GM12878 (cell line): ENCODE measurements at regions not wholly inside any gene's neighbourhood (a gene's known extent, or its start where the extent isn't known, plus 50 kb on each side); places are given as distances from the start of the nearest gene placed in this dataset.

Experiments used
- ATAC-seq: fragments of 200-7000 bp; cut with Tn5 transposase; 3 replicates; pipeline ENCODE4 v1.9.1; 2020; ENCODE audit warnings: mild to moderate bottlenecking, moderate library complexity
- BruUV-seq: library from RNA; stranded (reverse); fragments of 400-500 nt; replicated peaks from 2 replicates; lab custom pipeline; 2021; lab: Mats Ljungman, UMichigan
- CTCF ChIA-PET: fragments of 300-600 bp; sonication (Branson Sonifier 250); formaldehyde crosslinking; extraction: SDS; loops from one replicate; lab custom pipeline; 2021; ENCODE audit warnings: inconsistent platforms; lab: Yijun Ruan, JAX
- POLR2A ChIA-PET: fragments of 350-600 bp; formaldehyde crosslinking; extraction: SDS; loops from one replicate; lab custom pipeline; 2021; ENCODE audit warnings: inconsistent platforms; lab: Charles Lee
- RAD21 ChIA-PET: fragments of 300-600 bp; sonication (Branson Sonifier 250); formaldehyde crosslinking; loops from one replicate; lab custom pipeline; 2023; ENCODE audit warnings: antibody characterized with exemption; ENCODE audit not compliant: unreplicated experiment; lab: Charles Lee
- SMC1A ChIA-PET: fragments of 300-600 bp; sonication (Branson Sonifier 250); formaldehyde crosslinking; loops from one replicate; lab custom pipeline; 2023; ENCODE audit not compliant: unreplicated experiment, uncharacterized antibody; lab: Charles Lee
- DNase-seq: peaks from one replicate; pipeline ENCODE4 v3.0.0-alpha.2; 2011; ENCODE audit warnings: low read depth, low spot score
- FAIRE-seq: peaks from 3 replicates; lab custom pipeline; 2011; peaks lifted over from hg19 to GRCh38; lab: Jason Lieb, UNC
- H2AFZ ChIP-seq: 2 replicates; pipeline ENCODE4 v1.6.0; 2011; ENCODE audit warnings: low read depth, low read length, control low read depth; ENCODE audit not compliant: control insufficient read depth
- H3K27ac ChIP-seq: 2 replicates; pipeline ENCODE4 v1.5.1; 2011; ENCODE audit warnings: control low read depth; ENCODE audit not compliant: control insufficient read depth, insufficient read depth
- H3K27me3 ChIP-seq, 2 experiments: replicated peaks in 1 of 2; 2 replicates each; pipeline versions ENCODE4 v1.6.0 to v1.6.1; 2011; ENCODE audit warnings: low read length in 1 of 2; ENCODE audit not compliant: control insufficient read depth in 2 of 2, insufficient read depth in 2 of 2
- H3K36me3 ChIP-seq, 2 experiments: 2 replicates each; pipeline ENCODE4 v1.5.1; 2011; ENCODE audit warnings: low read length in 1 of 2; ENCODE audit not compliant: control insufficient read depth in 2 of 2, insufficient read depth in 2 of 2
- H3K4me1 ChIP-seq: 2 replicates; pipeline ENCODE4 v1.6.1; 2011; ENCODE audit warnings: mild to moderate bottlenecking, low read length, moderate library complexity, mixed read lengths; ENCODE audit not compliant: control insufficient read depth, insufficient read depth
- H3K4me2 ChIP-seq: 2 replicates; pipeline ENCODE4 v1.6.0; 2011; ENCODE audit warnings: control low read depth; ENCODE audit not compliant: control insufficient read depth, insufficient read depth
- H3K4me3 ChIP-seq: fragments of 200-600 bp; sonication (generic); 2 replicates; pipeline ENCODE4 v1.5.1; 2016
- H3K79me2 ChIP-seq: 2 replicates; pipeline ENCODE4 v1.6.0; 2011; ENCODE audit warnings: low read length; ENCODE audit not compliant: control insufficient read depth, insufficient read depth
- H3K9ac ChIP-seq: 2 replicates; pipeline ENCODE4 v1.8.0; 2011; ENCODE audit warnings: low read length, control low read depth, mixed read lengths; ENCODE audit not compliant: control insufficient read depth, insufficient read depth
- H3K9me3 ChIP-seq: replicated peaks from 3 replicates; pipeline ENCODE4 v1.5.1; 2011; ENCODE audit warnings: mild to moderate bottlenecking, low read length; ENCODE audit not compliant: control insufficient read depth, insufficient read depth
- H4K20me1 ChIP-seq: 2 replicates; pipeline ENCODE4 v1.6.0; 2011; ENCODE audit not compliant: control insufficient read depth, insufficient read depth
- ASH2L ChIP-seq: fragments of 300-600, 200-600 bp; sonication (generic); IDR thresholded peaks from 2 replicates; pipeline ENCODE4 v1.6.1; 2017; ENCODE audit warnings: low read depth, mild to moderate bottlenecking, borderline replicate concordance
- CBFB ChIP-seq: IDR thresholded peaks from 2 replicates; pipeline ENCODE4 v1.6.1; 2016; ENCODE audit warnings: antibody characterized with exemption, low read depth
- ETV6 ChIP-seq, 2 experiments: fragments of 450-650 bp in 1 of 2; IDR thresholded peaks in 1 of 2; conservative IDR thresholded peaks in 1 of 2; 2 replicates each; pipeline ENCODE4 v1.6.1; 2014; ENCODE audit warnings: antibody characterized with exemption in 1 of 2, borderline replicate concordance in 1 of 2, low read depth in 1 of 2, mild to moderate bottlenecking in 1 of 2, moderate library complexity in 1 of 2
- FOS ChIP-seq: IDR thresholded peaks from 3 replicates; pipeline ENCODE4 v1.6.1; 2011; ENCODE audit warnings: borderline replicate concordance; ENCODE audit not compliant: insufficient read length; ENCODE audit errors: extremely low read depth
- LARP7 ChIP-seq: fragments of 450-650 bp; IDR thresholded peaks from 2 replicates; pipeline ENCODE4 v1.6.1; 2017; ENCODE audit warnings: mild to moderate bottlenecking
- MTA3 ChIP-seq: IDR thresholded peaks from 2 replicates; pipeline ENCODE4 v1.6.1; 2012; ENCODE audit warnings: low read length, inconsistent platforms, borderline replicate concordance
- NFYB ChIP-seq: IDR thresholded peaks from 2 replicates; pipeline ENCODE4 v1.6.1; 2011; ENCODE audit warnings: low read depth, mild to moderate bottlenecking, low read length, improper control_type of control experiment, moderate library complexity; ENCODE audit not compliant: insufficient read depth
- NRF1 ChIP-seq: conservative IDR thresholded peaks from 2 replicates; pipeline ENCODE4 v1.6.1; 2011; ENCODE audit warnings: mild to moderate bottlenecking, low read depth, low read length, improper control_type of control experiment
- RB1 ChIP-seq: fragments of 450-650 bp; formaldehyde crosslinking; IDR thresholded peaks from 2 replicates; pipeline ENCODE4 v1.6.1; 2017; ENCODE audit warnings: mild to moderate bottlenecking, borderline replicate concordance
- SREBF1 ChIP-seq: IDR thresholded peaks from 2 replicates; pipeline ENCODE4 v1.6.1; 2012; ENCODE audit warnings: mild to moderate bottlenecking, low read length
- STAT3 ChIP-seq: IDR thresholded peaks from 2 replicates; pipeline ENCODE4 v1.6.1; 2011; ENCODE audit warnings: low read depth, low read length, improper control_type of control experiment
- ZNF207 ChIP-seq: fragments of 450-650 bp; IDR thresholded peaks from 2 replicates; pipeline ENCODE4 v1.6.1; 2014; ENCODE audit warnings: antibody characterized with exemption, mild to moderate bottlenecking, borderline replicate concordance
- ZNF384 ChIP-seq: IDR thresholded peaks from 2 replicates; pipeline ENCODE4 v1.6.1; 2012; ENCODE audit warnings: low read depth, mild to moderate bottlenecking, low read length, improper control_type of control experiment, borderline replicate concordance
- WGBS: methylation state at CpG from one replicate; pipeline ENCODE4 v1.1.6; 2016; ENCODE audit warnings: low lambda C conversion rate; ENCODE audit not compliant: insufficient replicate concordance, insufficient coverage; ENCODE audit errors: missing lambda C conversion rate; 5-methylcytosine and 5-hydroxymethylcytosine counted together
- in situ Hi-C: fragments of 300-500 bp; cut with MboI; formaldehyde crosslinking; loops from 9 replicates; pipeline ENCODE4 v1.14.3; 2018; ENCODE audit warnings: mixed read lengths
- intact Hi-C: fragments of 100-400 bp; cut with micrococcal nuclease; formaldehyde crosslinking; loops from one replicate; pipeline ENCODE4 v1.14.2; 2022; ENCODE audit not compliant: unreplicated experiment
- TF ChIP-seq, protein P1 (sequence below): fragments of 450-650 bp; IDR thresholded peaks from 2 replicates; pipeline ENCODE4 v1.6.1; 2017; ENCODE audit warnings: mild to moderate bottlenecking, moderate library complexity
- TF ChIP-seq, protein P2 (sequence below): fragments of 450-650 bp; IDR thresholded peaks from 2 replicates; pipeline ENCODE4 v1.6.1; 2018; ENCODE audit warnings: borderline replicate concordance, mild to moderate bottlenecking; ENCODE audit not compliant: partially characterized antibody

GRCh38 chr5:91302958-91303357 lies 80.2 kb downstream of the ARRDC3 start:
- H3K27ac ChIP-seq = no peak overlapping the region
- H3K4me1 ChIP-seq = no peaks in the 10 kb centered on the region
- ChIA-PET SMC1A (interaction anchor here (1.5 to 2.5 kb wide), 2 partner anchors 57 to 82 kb away, joined by 3 to 10 read pairs; no protein-coding TSS in a partner anchor), RAD21 (no interaction called here), POLR2A (no interaction called here), CTCF (no interaction called here)
- H3K79me2 ChIP-seq = no peaks in the 10 kb centered on the region
- TF ChIP-seq STAT3 = no peak
- TF ChIP-seq LARP7 = no peak
- no peak for TF ChIP-seq ZNF384
- TF ChIP-seq, protein P1, sequence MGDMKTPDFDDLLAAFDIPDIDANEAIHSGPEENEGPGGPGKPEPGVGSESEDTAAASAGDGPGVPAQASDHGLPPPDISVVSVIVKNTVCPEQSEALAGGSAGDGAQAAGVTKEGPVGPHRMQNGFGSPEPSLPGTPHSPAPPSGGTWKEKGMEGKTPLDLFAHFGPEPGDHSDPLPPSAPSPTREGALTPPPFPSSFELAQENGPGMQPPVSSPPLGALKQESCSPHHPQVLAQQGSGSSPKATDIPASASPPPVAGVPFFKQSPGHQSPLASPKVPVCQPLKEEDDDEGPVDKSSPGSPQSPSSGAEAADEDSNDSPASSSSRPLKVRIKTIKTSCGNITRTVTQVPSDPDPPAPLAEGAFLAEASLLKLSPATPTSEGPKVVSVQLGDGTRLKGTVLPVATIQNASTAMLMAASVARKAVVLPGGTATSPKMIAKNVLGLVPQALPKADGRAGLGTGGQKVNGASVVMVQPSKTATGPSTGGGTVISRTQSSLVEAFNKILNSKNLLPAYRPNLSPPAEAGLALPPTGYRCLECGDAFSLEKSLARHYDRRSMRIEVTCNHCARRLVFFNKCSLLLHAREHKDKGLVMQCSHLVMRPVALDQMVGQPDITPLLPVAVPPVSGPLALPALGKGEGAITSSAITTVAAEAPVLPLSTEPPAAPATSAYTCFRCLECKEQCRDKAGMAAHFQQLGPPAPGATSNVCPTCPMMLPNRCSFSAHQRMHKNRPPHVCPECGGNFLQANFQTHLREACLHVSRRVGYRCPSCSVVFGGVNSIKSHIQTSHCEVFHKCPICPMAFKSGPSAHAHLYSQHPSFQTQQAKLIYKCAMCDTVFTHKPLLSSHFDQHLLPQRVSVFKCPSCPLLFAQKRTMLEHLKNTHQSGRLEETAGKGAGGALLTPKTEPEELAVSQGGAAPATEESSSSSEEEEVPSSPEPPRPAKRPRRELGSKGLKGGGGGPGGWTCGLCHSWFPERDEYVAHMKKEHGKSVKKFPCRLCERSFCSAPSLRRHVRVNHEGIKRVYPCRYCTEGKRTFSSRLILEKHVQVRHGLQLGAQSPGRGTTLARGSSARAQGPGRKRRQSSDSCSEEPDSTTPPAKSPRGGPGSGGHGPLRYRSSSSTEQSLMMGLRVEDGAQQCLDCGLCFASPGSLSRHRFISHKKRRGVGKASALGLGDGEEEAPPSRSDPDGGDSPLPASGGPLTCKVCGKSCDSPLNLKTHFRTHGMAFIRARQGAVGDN = no peak
- no peak for TF ChIP-seq MTA3
- TF ChIP-seq FOS = no peak
- TF ChIP-seq ZNF207 = no peak
- no peak for TF ChIP-seq NFYB
- no peak for TF ChIP-seq ETV6 (conservative IDR thresholded peaks at IDR 0.05 in 1 of 2, IDR thresholded peaks at IDR 0.05 in 1 of 2; ENCODE audit: borderline replicate concordance in 1 of 2, low read depth in 1 of 2)
- no peak for TF ChIP-seq RB1
- TF ChIP-seq, protein P2, sequence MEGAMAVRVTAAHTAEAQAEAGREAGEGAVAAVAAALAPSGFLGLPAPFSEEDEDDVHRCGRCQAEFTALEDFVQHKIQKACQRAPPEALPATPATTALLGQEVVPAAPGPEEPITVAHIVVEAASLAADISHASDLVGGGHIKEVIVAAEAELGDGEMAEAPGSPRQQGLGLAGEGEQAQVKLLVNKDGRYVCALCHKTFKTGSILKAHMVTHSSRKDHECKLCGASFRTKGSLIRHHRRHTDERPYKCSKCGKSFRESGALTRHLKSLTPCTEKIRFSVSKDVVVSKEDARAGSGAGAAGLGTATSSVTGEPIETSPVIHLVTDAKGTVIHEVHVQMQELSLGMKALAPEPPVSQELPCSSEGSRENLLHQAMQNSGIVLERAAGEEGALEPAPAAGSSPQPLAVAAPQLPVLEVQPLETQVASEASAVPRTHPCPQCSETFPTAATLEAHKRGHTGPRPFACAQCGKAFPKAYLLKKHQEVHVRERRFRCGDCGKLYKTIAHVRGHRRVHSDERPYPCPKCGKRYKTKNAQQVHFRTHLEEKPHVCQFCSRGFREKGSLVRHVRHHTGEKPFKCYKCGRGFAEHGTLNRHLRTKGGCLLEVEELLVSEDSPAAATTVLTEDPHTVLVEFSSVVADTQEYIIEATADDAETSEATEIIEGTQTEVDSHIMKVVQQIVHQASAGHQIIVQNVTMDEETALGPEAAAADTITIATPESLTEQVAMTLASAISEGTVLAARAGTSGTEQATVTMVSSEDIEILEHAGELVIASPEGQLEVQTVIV = no peak
- TF ChIP-seq ASH2L = no peak
- TF ChIP-seq CBFB = no peak
- TF ChIP-seq NRF1 = no peak
- no peak for TF ChIP-seq SREBF1
- H3K4me3 ChIP-seq = no peak overlapping the region
- no peak overlapping the region for H3K4me2 ChIP-seq
- FAIRE-seq (no peak), ATAC-seq (no peak), DNase-seq (no peak)
- 0% methylated on average over 1 of the region's 1 CpG for WGBS
- in situ Hi-C loops = no loop called here
- no peaks in the 10 kb centered on the region for H3K36me3 ChIP-seq
- no peaks in the 10 kb centered on the region; the same call in 2 of the 3 replicates for H3K9me3 ChIP-seq
- intact Hi-C loops = no loop called here
- no peaks in the 10 kb centered on the region for H4K20me1 ChIP-seq
- BruUV-seq = no TSS peak
- no peak overlapping the region for H3K9ac ChIP-seq
- H3K27me3 ChIP-seq = no peaks in the 10 kb centered on the region
- no peak overlapping the region for H2AFZ ChIP-seq
